Endothelial cell of umbilical vein (primary cell): ENCODE measurements at regions not wholly inside any gene's neighbourhood (a gene's known extent, or its start where the extent isn't known, plus 50 kb on each side); places are given as distances from the start of the nearest gene placed in this dataset.

ENCODE experiments used
- EZH2 ChIP-seq: IDR thresholded peaks from 2 replicates; pipeline ENCODE4 v1.6.1; 2012; ENCODE audit warnings: borderline replicate concordance, low read depth, mild to moderate bottlenecking, moderate library complexity, low read length, inconsistent platforms; ENCODE audit not compliant: severe bottlenecking
- FOS ChIP-seq: IDR thresholded peaks from 2 replicates; pipeline ENCODE4 v1.6.1; 2011; ENCODE audit warnings: mild to moderate bottlenecking, low read length, moderate library complexity, borderline replicate concordance; ENCODE audit not compliant: insufficient read depth
- GATA2 ChIP-seq: IDR thresholded peaks from 2 replicates; pipeline ENCODE4 v1.7.0; 2011; ENCODE audit warnings: low read depth, mild to moderate bottlenecking, moderate library complexity, mixed read lengths, low read length; ENCODE audit not compliant: insufficient read length, insufficient read depth
- JUN ChIP-seq: IDR thresholded peaks from 2 replicates; pipeline ENCODE4 v1.6.1; 2011; ENCODE audit warnings: borderline replicate concordance, low read depth; ENCODE audit not compliant: insufficient read length, insufficient read depth
- MYC ChIP-seq: IDR thresholded peaks from one replicate; pipeline ENCODE4 v1.6.1; 2011; ENCODE audit warnings: mild to moderate bottlenecking, low read depth, low read length
- POLR2A ChIP-seq: IDR thresholded peaks from 2 replicates; pipeline ENCODE4 v1.6.1; 2012; ENCODE audit warnings: low read depth, mild to moderate bottlenecking, control low read depth, low read length
- POLR2AphosphoS5 ChIP-seq: IDR thresholded peaks from 2 replicates; pipeline ENCODE4 v1.6.1; 2012; ENCODE audit warnings: low read depth, mild to moderate bottlenecking, control low read depth, low read length, moderate library complexity; ENCODE audit not compliant: insufficient read depth
- TF ChIP-seq, protein P1 (sequence below), 2 donors: IDR thresholded peaks; 1 replicate in 1 of 2; 2 replicates in 1 of 2; pipeline ENCODE4 v1.5.1; 2011; ENCODE audit warnings: low read length in 2 of 2, mild to moderate bottlenecking in 2 of 2, moderate library complexity in 2 of 2, control low read depth in 1 of 2, inconsistent platforms in 1 of 2, low read depth in 1 of 2; ENCODE audit not compliant: insufficient read depth in 1 of 2; ENCODE audit errors: extremely low read depth in 1 of 2

DNA sequence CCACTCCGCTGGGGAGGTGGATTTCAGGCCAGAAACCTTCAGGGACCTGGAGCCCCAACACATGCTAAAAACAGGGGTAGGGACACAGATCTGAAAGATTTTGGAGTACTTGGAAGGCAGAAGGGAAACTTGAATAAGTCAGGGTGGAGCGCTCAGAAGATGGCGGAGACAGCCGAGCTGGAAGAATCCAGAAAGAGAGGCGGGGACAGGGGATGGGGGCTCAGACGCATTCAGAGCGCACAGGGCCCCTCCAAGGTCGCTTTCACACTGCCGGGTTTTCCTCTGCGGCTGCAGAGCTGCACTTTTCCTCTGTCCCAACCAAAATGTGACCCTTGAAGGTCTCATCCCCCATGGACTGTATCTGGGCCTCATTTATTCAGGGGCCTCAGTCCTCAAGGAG is 56.9 kb downstream of the ERICH4 start:
- TF ChIP-seq, protein P1, sequence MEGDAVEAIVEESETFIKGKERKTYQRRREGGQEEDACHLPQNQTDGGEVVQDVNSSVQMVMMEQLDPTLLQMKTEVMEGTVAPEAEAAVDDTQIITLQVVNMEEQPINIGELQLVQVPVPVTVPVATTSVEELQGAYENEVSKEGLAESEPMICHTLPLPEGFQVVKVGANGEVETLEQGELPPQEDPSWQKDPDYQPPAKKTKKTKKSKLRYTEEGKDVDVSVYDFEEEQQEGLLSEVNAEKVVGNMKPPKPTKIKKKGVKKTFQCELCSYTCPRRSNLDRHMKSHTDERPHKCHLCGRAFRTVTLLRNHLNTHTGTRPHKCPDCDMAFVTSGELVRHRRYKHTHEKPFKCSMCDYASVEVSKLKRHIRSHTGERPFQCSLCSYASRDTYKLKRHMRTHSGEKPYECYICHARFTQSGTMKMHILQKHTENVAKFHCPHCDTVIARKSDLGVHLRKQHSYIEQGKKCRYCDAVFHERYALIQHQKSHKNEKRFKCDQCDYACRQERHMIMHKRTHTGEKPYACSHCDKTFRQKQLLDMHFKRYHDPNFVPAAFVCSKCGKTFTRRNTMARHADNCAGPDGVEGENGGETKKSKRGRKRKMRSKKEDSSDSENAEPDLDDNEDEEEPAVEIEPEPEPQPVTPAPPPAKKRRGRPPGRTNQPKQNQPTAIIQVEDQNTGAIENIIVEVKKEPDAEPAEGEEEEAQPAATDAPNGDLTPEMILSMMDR (IDR thresholded peaks at IDR 0.05; ENCODE audit: extremely low read depth in 1 of 2, insufficient read depth in 1 of 2, low read depth in 1 of 2, low read length in 2 of 2): no peak
- TF ChIP-seq POLR2A (no peak), POLR2AphosphoS5 (no peak), JUN (no peak), FOS (no peak), EZH2 (no peak), MYC (no peak), GATA2 (no peak)
